ENCODE measurements at regions not wholly inside any gene's neighbourhood (a gene's known extent, or its start where the extent isn't known, plus 50 kb on each side); places are given as distances from the start of the nearest gene placed in this dataset.

DNA sequence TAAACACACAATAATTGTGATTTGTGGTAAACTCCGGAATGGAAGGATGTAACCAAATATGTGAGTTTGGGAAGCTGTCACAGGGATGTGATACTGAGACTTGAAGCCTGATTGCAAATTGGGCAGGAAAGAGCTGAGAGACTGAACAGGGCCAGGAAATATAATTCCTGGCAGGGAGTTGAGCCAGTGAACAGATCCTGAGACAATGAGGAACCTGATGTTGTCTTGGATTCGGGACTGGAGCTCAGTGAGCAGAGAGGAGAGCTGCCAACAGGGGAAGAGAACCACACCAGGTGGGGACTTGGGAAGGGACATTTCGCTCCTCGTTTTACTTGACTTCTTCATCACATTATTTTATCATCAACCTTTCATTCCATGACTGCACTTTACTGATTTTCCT is 386.0 kb downstream of the TLL1 start:
- no peaks in the 10 kb centered on the region for H3K4me1 ChIP-seq
- intact Hi-C loops (cut with DNase I): no loop called here
- H3K27me3 ChIP-seq: no peaks in the 10 kb centered on the region
- no peak for DNase-seq (ENCODE audit: low spot score in 2 of 2)
- H3K36me3 ChIP-seq: no peaks in the 10 kb centered on the region
- TF ChIP-seq, protein P1, sequence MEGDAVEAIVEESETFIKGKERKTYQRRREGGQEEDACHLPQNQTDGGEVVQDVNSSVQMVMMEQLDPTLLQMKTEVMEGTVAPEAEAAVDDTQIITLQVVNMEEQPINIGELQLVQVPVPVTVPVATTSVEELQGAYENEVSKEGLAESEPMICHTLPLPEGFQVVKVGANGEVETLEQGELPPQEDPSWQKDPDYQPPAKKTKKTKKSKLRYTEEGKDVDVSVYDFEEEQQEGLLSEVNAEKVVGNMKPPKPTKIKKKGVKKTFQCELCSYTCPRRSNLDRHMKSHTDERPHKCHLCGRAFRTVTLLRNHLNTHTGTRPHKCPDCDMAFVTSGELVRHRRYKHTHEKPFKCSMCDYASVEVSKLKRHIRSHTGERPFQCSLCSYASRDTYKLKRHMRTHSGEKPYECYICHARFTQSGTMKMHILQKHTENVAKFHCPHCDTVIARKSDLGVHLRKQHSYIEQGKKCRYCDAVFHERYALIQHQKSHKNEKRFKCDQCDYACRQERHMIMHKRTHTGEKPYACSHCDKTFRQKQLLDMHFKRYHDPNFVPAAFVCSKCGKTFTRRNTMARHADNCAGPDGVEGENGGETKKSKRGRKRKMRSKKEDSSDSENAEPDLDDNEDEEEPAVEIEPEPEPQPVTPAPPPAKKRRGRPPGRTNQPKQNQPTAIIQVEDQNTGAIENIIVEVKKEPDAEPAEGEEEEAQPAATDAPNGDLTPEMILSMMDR (IDR thresholded peaks at IDR 0.05): no peak
- H3K27ac ChIP-seq: no peak overlapping the region
- H3K4me3 ChIP-seq: no peak overlapping the region
- H3K9me3 ChIP-seq: no peaks in the 10 kb centered on the region

DNA sequence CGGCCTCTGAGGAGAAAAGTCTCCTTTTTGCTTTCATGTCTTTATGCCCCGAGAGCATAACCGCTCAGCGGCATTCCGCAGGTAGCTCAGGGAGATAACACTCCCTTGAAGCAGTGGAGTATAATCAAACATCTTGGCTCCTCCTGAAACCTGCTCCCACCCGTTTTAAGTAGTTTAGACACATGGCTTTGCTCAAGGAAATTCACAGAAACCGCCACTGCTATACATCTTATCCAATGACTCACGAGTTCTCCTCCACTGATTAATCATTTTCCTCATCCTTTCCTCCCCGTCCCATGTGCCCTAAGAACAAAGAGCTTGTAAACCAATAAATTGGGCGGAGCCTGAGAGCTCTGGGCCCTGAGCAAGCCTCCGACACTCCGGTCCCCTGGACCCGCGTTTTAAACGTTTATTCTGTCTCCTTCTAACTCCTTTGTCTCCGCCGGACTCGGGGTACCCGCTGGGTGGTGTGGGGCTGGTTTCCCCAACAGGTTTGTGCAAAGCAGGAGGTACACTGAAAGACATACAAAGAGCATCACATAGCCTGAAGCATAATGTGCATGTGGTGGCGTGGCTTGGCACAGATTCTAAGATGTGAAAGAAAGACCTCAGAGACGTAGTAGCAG is 401.2 kb downstream of the TLL1 start:
- no peaks in the 10 kb centered on the region for H3K4me1 ChIP-seq
- no peak for DNase-seq (ENCODE audit: low spot score in 2 of 2)
- H3K4me3 ChIP-seq: no peak overlapping the region
- intact Hi-C loops (cut with DNase I): no loop called here
- no peaks in the 10 kb centered on the region for H3K27me3 ChIP-seq
- H3K36me3 ChIP-seq: no peaks in the 10 kb centered on the region
- no peaks in the 10 kb centered on the region for H3K9me3 ChIP-seq
- H3K27ac ChIP-seq: no peak overlapping the region
- TF ChIP-seq, protein P1 (IDR thresholded peaks at IDR 0.05): no peak

DNA sequence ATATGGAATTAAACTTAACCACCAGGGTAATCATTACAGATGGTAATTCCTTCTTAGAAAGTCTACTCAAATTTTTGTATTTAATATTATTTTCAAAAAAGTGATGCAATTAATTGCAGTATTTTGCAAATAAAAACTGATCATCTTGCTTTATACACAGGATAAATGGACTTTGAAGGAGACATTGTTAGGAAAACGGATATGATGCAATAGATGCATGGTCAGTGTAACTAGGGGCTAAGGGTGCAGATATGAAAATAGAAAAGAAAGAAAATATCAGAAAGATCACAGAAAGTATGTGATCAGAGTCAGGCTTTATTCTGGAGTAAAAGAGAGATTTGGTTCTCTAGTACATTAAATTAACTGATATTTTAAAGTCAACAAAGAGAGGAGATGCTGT is 401.7 kb downstream of the TLL1 start:
- no peak for DNase-seq (ENCODE audit: low spot score in 2 of 2)
- H3K9me3 ChIP-seq: no peaks in the 10 kb centered on the region
- H3K4me3 ChIP-seq: no peak overlapping the region
- H3K27me3 ChIP-seq: no peaks in the 10 kb centered on the region
- TF ChIP-seq, protein P1 (IDR thresholded peaks at IDR 0.05): no peak
- H3K27ac ChIP-seq: no peak overlapping the region
- H3K4me1 ChIP-seq: no peaks in the 10 kb centered on the region
- intact Hi-C loops (cut with DNase I): no loop called here
- no peaks in the 10 kb centered on the region for H3K36me3 ChIP-seq

DNA sequence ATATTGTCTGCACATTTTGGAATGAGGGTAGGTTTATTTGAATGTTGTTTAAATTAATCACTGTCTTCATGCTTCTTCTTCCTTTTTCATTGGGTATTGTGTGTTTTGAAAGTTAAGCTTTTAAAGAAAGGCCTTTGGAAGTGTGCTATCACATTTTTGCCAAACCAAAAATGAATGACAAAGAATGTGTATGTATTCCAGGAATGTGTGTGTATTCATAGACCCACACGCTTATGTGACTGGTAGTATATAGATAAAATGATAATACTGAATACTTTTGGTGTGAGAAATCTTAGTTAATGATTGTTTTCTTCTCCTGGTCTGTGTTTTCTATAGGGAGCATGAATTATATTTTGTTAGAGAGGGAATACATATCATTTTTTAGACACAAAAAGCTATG is 404.4 kb downstream of the TLL1 start:
- TF ChIP-seq, protein P1 (IDR thresholded peaks at IDR 0.05): no peak
- Histone ChIP-seq H3K9me3 (no peaks in the 10 kb centered on the region), H3K36me3 (no peaks in the 10 kb centered on the region), H3K4me3 (no peak overlapping the region), H3K27ac (no peak overlapping the region), H3K4me1 (no peaks in the 10 kb centered on the region), H3K27me3 (no peaks in the 10 kb centered on the region)
- DNase-seq (ENCODE audit: low spot score in 2 of 2): no peak
- intact Hi-C loops (cut with DNase I): no loop called here

DNA sequence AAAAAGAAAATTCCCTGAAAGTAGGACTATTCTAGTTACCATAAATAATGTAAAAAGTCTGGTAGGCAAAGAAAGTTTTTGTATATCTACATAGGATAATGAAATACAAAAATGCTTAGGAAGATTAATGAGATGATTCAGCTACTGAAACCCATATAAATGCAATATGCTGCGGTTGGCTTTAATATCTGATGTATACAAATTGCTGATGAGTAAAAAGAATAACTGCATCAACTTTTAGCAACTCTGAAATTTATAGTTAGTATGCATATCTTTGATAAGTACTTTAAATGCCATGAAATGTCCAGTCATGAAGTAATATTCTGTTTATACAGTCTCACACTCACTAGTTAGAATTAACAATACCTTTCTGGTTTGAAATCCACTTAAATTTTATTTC is 404.8 kb downstream of the TLL1 start:
- Histone ChIP-seq H3K9me3 (no peaks in the 10 kb centered on the region), H3K27me3 (no peaks in the 10 kb centered on the region), H3K4me1 (no peaks in the 10 kb centered on the region), H3K27ac (no peak overlapping the region), H3K36me3 (no peaks in the 10 kb centered on the region), H3K4me3 (no peak overlapping the region)
- intact Hi-C loops (cut with DNase I): no loop called here
- TF ChIP-seq, protein P1 (IDR thresholded peaks at IDR 0.05): no peak
- DNase-seq (ENCODE audit: low spot score in 2 of 2): no peak

DNA sequence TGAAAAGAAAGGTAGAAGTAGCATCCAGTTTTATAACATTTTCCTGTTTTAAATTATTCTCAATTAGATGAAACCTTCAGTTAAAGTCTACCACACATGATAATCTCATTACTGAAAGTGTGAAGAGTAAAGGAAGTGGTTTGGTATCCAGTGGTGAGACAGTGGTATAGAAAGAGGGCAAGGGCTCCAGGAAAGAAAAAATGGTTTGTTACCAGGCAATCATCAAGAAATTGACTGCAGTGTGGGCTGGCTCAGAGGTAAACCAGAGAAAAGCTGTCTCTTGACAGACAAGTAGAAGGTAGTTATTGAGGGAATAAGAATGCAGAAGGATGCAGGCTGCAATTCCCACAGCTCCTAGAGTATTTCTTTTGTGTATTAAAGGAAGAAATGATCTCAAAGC is 406.2 kb downstream of the TLL1 start:
- Histone ChIP-seq H3K9me3 (no peaks in the 10 kb centered on the region), H3K4me1 (no peaks in the 10 kb centered on the region), H3K4me3 (no peak overlapping the region), H3K27ac (no peak overlapping the region), H3K27me3 (no peaks in the 10 kb centered on the region), H3K36me3 (no peaks in the 10 kb centered on the region)
- intact Hi-C loops (cut with DNase I): no loop called here
- TF ChIP-seq, protein P1 (IDR thresholded peaks at IDR 0.05): no peak
- DNase-seq (ENCODE audit: low spot score in 2 of 2): no peak

Measured in ascending aorta (tissue), 2 donors.